GM23338 (cell line): ENCODE measurements at regions not wholly inside any gene's neighbourhood (a gene's known extent, or its start where the extent isn't known, plus 50 kb on each side); places are given as distances from the start of the nearest gene placed in this dataset.
"Not testable (repeated sequence)": the region's sequence is repeated elsewhere in the genome, so short reads cannot be mapped to it uniquely, and the experiment has no call there.

Source experiments
- ATAC-seq: fragments of 200-7000 bp; cut with Tn5 transposase; 3 replicates; pipeline ENCODE4 v1.9.1; 2020
- DNase-seq: peaks from one replicate; pipeline ENCODE4 v3.0.0-alpha.2; 2015; ENCODE audit warnings: low spot score
- H2AFZ ChIP-seq: fragments of 200-600 bp; sonication (generic); 2 replicates; pipeline ENCODE4 v1.8.0; 2016; ENCODE audit warnings: antibody characterized with exemption, mild to moderate bottlenecking, moderate library complexity
- H3F3A ChIP-seq: fragments of 200-600 bp; sonication (generic); replicated peaks from 2 replicates; pipeline ENCODE4 v1.8.0; 2017; ENCODE audit warnings: antibody characterized with exemption, mixed run types, low read depth
- H3K27ac ChIP-seq: fragments of 200-600 bp; sonication (generic); 2 replicates; pipeline ENCODE4 v1.6.1; 2016; ENCODE audit warnings: low read depth
- H3K27me3 ChIP-seq: fragments of 200-600 bp; sonication (generic); 2 replicates; pipeline ENCODE4 v1.8.0; 2016; ENCODE audit warnings: mild to moderate bottlenecking, mixed run types, moderate library complexity; ENCODE audit not compliant: insufficient read depth
- H3K36me3 ChIP-seq: fragments of 200-600 bp; sonication (generic); 2 replicates; pipeline ENCODE4 v1.8.0; 2016; ENCODE audit warnings: mild to moderate bottlenecking; ENCODE audit not compliant: insufficient read depth
- H3K4me1 ChIP-seq: fragments of 200-600 bp; sonication (generic); 2 replicates; pipeline ENCODE4 v1.8.0; 2016; ENCODE audit warnings: mild to moderate bottlenecking, moderate library complexity; ENCODE audit not compliant: insufficient read depth
- H3K4me2 ChIP-seq: fragments of 200-600 bp; sonication (generic); 2 replicates; pipeline ENCODE4 v1.7.1; 2017; ENCODE audit warnings: mixed run types
- H3K4me3 ChIP-seq: fragments of 200-600 bp; sonication (generic); 2 replicates; pipeline ENCODE4 v1.6.1; 2016; ENCODE audit warnings: mixed run types
- H3K79me2 ChIP-seq: fragments of 200-600 bp; sonication (generic); replicated peaks from 2 replicates; pipeline ENCODE4 v1.8.0; 2017; ENCODE audit warnings: mild to moderate bottlenecking; ENCODE audit not compliant: insufficient read depth
- H3K9me2 ChIP-seq: fragments of 200-600 bp; sonication (generic); 2 replicates; pipeline ENCODE4 v1.8.0; 2017; ENCODE audit not compliant: insufficient read depth
- H4K20me1 ChIP-seq: fragments of 200-600 bp; sonication (generic); replicated peaks from 2 replicates; pipeline ENCODE4 v1.8.0; 2017; ENCODE audit warnings: mild to moderate bottlenecking; ENCODE audit not compliant: insufficient read depth
- H3K27ac Mint-ChIP-seq: 2 replicates; pipeline ENCODE4 v1.8.0; 2020; ENCODE audit warnings: inconsistent platforms, mild to moderate bottlenecking, moderate library complexity, mixed read lengths
- H3K27me3 Mint-ChIP-seq: 3 replicates; pipeline ENCODE4 v1.8.0; 2022; ENCODE audit warnings: low read depth, mild to moderate bottlenecking, moderate library complexity, mixed read lengths, inconsistent platforms; ENCODE audit not compliant: insufficient read depth, poor library complexity
- H3K36me3 Mint-ChIP-seq: 3 replicates; pipeline ENCODE4 v1.8.0; 2021; ENCODE audit warnings: low read depth, mild to moderate bottlenecking, inconsistent platforms, moderate library complexity, mixed read lengths
- H3K4me1 Mint-ChIP-seq: 3 replicates; pipeline ENCODE4 v1.8.0; 2020; ENCODE audit warnings: mild to moderate bottlenecking, inconsistent platforms, mixed read lengths
- H3K4me3 Mint-ChIP-seq: 3 replicates; pipeline ENCODE4 v1.8.0; 2021; ENCODE audit warnings: moderate library complexity, mild to moderate bottlenecking, inconsistent platforms, mixed read lengths
- H3K9me3 Mint-ChIP-seq: 3 replicates; pipeline ENCODE4 v1.8.0; 2020; ENCODE audit warnings: moderate library complexity, mild to moderate bottlenecking, inconsistent platforms, mixed read lengths
- CREB1 ChIP-seq: fragments of 250-450 bp; sonication (Bioruptor Pico); IDR thresholded peaks from 2 replicates; pipeline ENCODE4 v1.5.0; 2020; ENCODE audit warnings: low read depth, mild to moderate bottlenecking, moderate library complexity
- EZH2phosphoT487 ChIP-seq: fragments of 200-600 bp; sonication (generic); IDR thresholded peaks from one replicate; pipeline ENCODE4 v1.8.1; 2018; ENCODE audit warnings: antibody characterized with exemption; ENCODE audit not compliant: unreplicated experiment
- NANOG ChIP-seq: IDR thresholded peaks from 2 replicates; pipeline ENCODE4 v1.6.1; 2016; ENCODE audit warnings: antibody characterized with exemption, borderline replicate concordance
- POLR2AphosphoS5 ChIP-seq: IDR thresholded peaks from 2 replicates; pipeline ENCODE4 v1.6.1; 2016; ENCODE audit warnings: antibody characterized with exemption, low read depth
- STAT1 ChIP-seq: IDR thresholded peaks from one replicate; pipeline ENCODE4 v1.6.1; 2016; ENCODE audit warnings: antibody characterized with exemption; ENCODE audit not compliant: unreplicated experiment

- Histone ChIP-seq H3K9me2 (peaks cover 7% of the 10 kb centered on the region; the same call in 1 of the 2 replicates), H3K27me3 (no peaks in the 10 kb centered on the region), H2AFZ (no peak overlapping the region), H3F3A (no peaks in the 10 kb centered on the region), H3K4me1 (peaks cover 4% of the 10 kb centered on the region; the same call in 1 of the 2 replicates), H3K36me3 (no peaks in the 10 kb centered on the region), H4K20me1 (no peaks in the 10 kb centered on the region), H3K27ac (no peak overlapping the region), H3K79me2 (no peaks in the 10 kb centered on the region), H3K4me3 (no peak overlapping the region), H3K4me2 (no peak overlapping the region)
- Mint-ChIP-seq H3K27me3 (no peaks in the 10 kb centered on the region), H3K4me3 (no peak overlapping the region), H3K4me1 (peaks cover 8% of the 10 kb centered on the region), H3K36me3 (no peaks in the 10 kb centered on the region), H3K27ac (no peak overlapping the region), H3K9me3 (no peaks in the 10 kb centered on the region)
- TF ChIP-seq NANOG (no peak), STAT1 (no peak), CREB1 (CRISPR knock-in tag) (no peak), EZH2phosphoT487 (no peak), POLR2AphosphoS5 (no peak)
- no peak for DNase-seq
- no peak for ATAC-seq
Measured at GRCh38 chr1:94296018-94296417, 58.6 kb upstream of the ARHGAP29 start.

GRCh38 chr1:94292978-94293377, 55.6 kb upstream of the ARHGAP29 start:
- not testable (repeated sequence) for H3K9me2 ChIP-seq, H3K36me3 Mint-ChIP-seq, H3K36me3 ChIP-seq, H3K79me2 ChIP-seq, H2AFZ ChIP-seq, H3K4me1 Mint-ChIP-seq, H3K27me3 Mint-ChIP-seq, H3K9me3 Mint-ChIP-seq, H3K27ac Mint-ChIP-seq, H3K4me3 Mint-ChIP-seq, DNase-seq, H3F3A ChIP-seq, H3K4me3 ChIP-seq, H4K20me1 ChIP-seq, H3K27me3 ChIP-seq, H3K4me1 ChIP-seq, H3K27ac ChIP-seq, H3K4me2 ChIP-seq, ATAC-seq

GRCh38 chr1:94289244-94289643, 51.9 kb upstream of the ARHGAP29 start:
- DNase-seq, H4K20me1 ChIP-seq, H3K27ac ChIP-seq, H3K79me2 ChIP-seq, H3K36me3 Mint-ChIP-seq, H3K9me2 ChIP-seq, H3K9me3 Mint-ChIP-seq, H3K27me3 Mint-ChIP-seq, H3F3A ChIP-seq, H3K4me3 ChIP-seq, H3K27ac Mint-ChIP-seq, H3K27me3 ChIP-seq, H2AFZ ChIP-seq, ATAC-seq, H3K4me3 Mint-ChIP-seq, H3K36me3 ChIP-seq, H3K4me2 ChIP-seq, H3K4me1 Mint-ChIP-seq, H3K4me1 ChIP-seq: not testable (repeated sequence)
